ENCODE measurements at regions not wholly inside any gene's neighbourhood (a gene's known extent, or its start where the extent isn't known, plus 50 kb on each side); places are given as distances from the start of the nearest gene placed in this dataset.

DNA sequence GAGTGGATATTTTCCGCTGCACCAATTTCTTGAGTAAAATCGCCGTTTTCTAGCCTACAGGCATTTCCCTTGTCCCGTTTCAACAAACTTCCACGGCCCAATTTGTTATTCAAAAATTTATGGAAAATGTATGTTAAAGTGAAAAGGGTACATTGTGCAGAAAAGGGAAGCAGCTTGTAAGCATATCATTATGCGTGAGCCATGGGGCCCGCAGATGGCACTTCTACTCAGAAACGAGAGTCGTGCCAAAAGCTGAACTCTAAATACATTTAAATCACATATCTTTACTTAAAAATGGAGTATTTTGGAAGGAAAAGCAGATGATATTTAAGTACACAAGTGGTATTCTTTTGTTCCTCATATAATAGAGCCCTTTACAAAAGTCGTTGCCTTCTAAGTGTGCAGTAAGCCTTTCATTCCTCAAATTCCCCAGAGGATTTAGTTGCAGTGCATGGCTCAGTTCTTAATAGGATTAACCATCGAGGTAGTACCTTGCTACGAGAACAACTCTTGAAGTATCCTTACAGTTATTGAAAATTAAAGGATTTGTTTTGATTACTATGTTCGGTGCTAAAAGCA, 1227.2 kb upstream of the WWC1 start:
- H3K9me3 Mint-ChIP-seq (ENCODE audit: insufficient read depth), result no peaks in the 10 kb centered on the region
- 65% methylated on average over 4 of the region's 13 CpGs for WGBS (ENCODE audit: insufficient coverage)
- Histone ChIP-seq H3K4me3 (ENCODE audit: control extremely low read depth in 1 of 5, extremely low read depth in 1 of 5, insufficient read depth in 1 of 5, low read depth in 2 of 5, low read length in 4 of 5) (no peak overlapping the region), H3K27ac (ENCODE audit: low read length in 2 of 2) (no peak overlapping the region), H3K9ac (ENCODE audit: low read length) (no peak overlapping the region), H3K4me1 (ENCODE audit: control insufficient read depth in 2 of 2, insufficient read depth in 2 of 2, low read length in 2 of 2) (no peaks in the 10 kb centered on the region), H3K27me3 (replicated peaks in 1 of 4; ENCODE audit: control extremely low read depth in 1 of 4, control insufficient read depth in 3 of 4, insufficient read depth in 4 of 4, low read length in 3 of 4) (no peaks in the 10 kb centered on the region), H3K79me2 (ENCODE audit: control insufficient read depth, insufficient read depth, low read length) (no peaks in the 10 kb centered on the region), H3K9me3 (ENCODE audit: control extremely low read depth in 1 of 3, control insufficient read depth in 2 of 3, insufficient read depth in 1 of 3, low read length in 2 of 3) (no peaks in the 10 kb centered on the region), H4K20me1 (ENCODE audit: control insufficient read depth, insufficient read depth, low read length, poor library complexity, severe bottlenecking) (no peaks in the 10 kb centered on the region), H3K36me3 (replicated peaks in 1 of 2; ENCODE audit: control extremely low read depth in 1 of 2, control insufficient read depth in 1 of 2, extremely low read depth in 1 of 2, insufficient read depth in 2 of 2, low read length in 1 of 2) (no peaks in the 10 kb centered on the region), H3K4me2 (replicated peaks; ENCODE audit: low read depth, low read length, poor library complexity, severe bottlenecking) (no peak overlapping the region), H2AFZ (ENCODE audit: insufficient read depth, low read depth, low read length, poor library complexity, severe bottlenecking) (no peak overlapping the region)
- no peaks in the 10 kb centered on the region for H3K27me3 Mint-ChIP-seq
- ChIA-PET CTCF (no interaction called here), POLR2A (no interaction called here)
- TF ChIP-seq, protein P1, sequence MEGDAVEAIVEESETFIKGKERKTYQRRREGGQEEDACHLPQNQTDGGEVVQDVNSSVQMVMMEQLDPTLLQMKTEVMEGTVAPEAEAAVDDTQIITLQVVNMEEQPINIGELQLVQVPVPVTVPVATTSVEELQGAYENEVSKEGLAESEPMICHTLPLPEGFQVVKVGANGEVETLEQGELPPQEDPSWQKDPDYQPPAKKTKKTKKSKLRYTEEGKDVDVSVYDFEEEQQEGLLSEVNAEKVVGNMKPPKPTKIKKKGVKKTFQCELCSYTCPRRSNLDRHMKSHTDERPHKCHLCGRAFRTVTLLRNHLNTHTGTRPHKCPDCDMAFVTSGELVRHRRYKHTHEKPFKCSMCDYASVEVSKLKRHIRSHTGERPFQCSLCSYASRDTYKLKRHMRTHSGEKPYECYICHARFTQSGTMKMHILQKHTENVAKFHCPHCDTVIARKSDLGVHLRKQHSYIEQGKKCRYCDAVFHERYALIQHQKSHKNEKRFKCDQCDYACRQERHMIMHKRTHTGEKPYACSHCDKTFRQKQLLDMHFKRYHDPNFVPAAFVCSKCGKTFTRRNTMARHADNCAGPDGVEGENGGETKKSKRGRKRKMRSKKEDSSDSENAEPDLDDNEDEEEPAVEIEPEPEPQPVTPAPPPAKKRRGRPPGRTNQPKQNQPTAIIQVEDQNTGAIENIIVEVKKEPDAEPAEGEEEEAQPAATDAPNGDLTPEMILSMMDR (IDR thresholded peaks at IDR 0.05), result no peak
- no peak for TF ChIP-seq EZH2 (IDR thresholded peaks at IDR 0.05; ENCODE audit: borderline replicate concordance, insufficient read depth, low read depth, low read length, poor library complexity, severe bottlenecking)
- H3K4me1 Mint-ChIP-seq, result no peaks in the 10 kb centered on the region
- H3K27ac Mint-ChIP-seq, result no peak overlapping the region
- intact Hi-C loops (cut with micrococcal nuclease), result no loop called here
- H3K4me3 Mint-ChIP-seq, result no peak overlapping the region
- no peak for ATAC-seq (ENCODE audit: low read depth)
- DNase-seq, result no peak

DNA sequence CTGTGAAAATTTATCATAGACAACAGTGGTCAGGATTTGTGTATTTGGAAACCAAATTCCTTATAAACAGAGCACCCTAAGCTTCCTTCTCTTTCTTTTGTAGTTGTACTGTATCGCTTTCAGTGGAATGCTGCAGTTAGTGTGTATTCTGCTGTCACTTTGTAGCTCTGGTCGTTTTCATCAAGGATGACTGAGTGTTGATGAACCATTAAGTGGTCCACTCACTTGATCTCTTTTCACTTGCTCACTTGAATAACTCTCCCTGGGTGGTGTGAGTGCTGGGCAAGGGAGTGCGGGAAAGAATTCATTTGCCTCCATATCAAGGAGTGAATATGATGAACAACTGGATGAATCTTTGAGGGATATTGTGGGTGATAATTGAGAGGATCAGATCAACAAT, 1225.7 kb upstream of the WWC1 start:
- ChIA-PET CTCF (no interaction called here), POLR2A (no interaction called here)
- ATAC-seq (ENCODE audit: low read depth), result no peak
- Histone ChIP-seq H3K4me1 (ENCODE audit: control insufficient read depth in 2 of 2, insufficient read depth in 2 of 2, low read length in 2 of 2) (no peaks in the 10 kb centered on the region), H3K79me2 (ENCODE audit: control insufficient read depth, insufficient read depth, low read length) (no peaks in the 10 kb centered on the region), H3K27me3 (replicated peaks in 1 of 4; ENCODE audit: control extremely low read depth in 1 of 4, control insufficient read depth in 3 of 4, insufficient read depth in 4 of 4, low read length in 3 of 4) (no peaks in the 10 kb centered on the region), H3K27ac (ENCODE audit: low read length in 2 of 2) (no peak overlapping the region), H3K9me3 (ENCODE audit: control extremely low read depth in 1 of 3, control insufficient read depth in 2 of 3, insufficient read depth in 1 of 3, low read length in 2 of 3) (no peaks in the 10 kb centered on the region), H3K9ac (ENCODE audit: low read length) (no peak overlapping the region), H3K4me2 (replicated peaks; ENCODE audit: low read depth, low read length, poor library complexity, severe bottlenecking) (no peak overlapping the region), H3K4me3 (ENCODE audit: control extremely low read depth in 1 of 5, extremely low read depth in 1 of 5, insufficient read depth in 1 of 5, low read depth in 2 of 5, low read length in 4 of 5) (no peak overlapping the region), H2AFZ (ENCODE audit: insufficient read depth, low read depth, low read length, poor library complexity, severe bottlenecking) (no peak overlapping the region), H4K20me1 (ENCODE audit: control insufficient read depth, insufficient read depth, low read length, poor library complexity, severe bottlenecking) (no peaks in the 10 kb centered on the region), H3K36me3 (replicated peaks in 1 of 2; ENCODE audit: control extremely low read depth in 1 of 2, control insufficient read depth in 1 of 2, extremely low read depth in 1 of 2, insufficient read depth in 2 of 2, low read length in 1 of 2) (no peaks in the 10 kb centered on the region)
- Mint-ChIP-seq H3K9me3 (ENCODE audit: insufficient read depth) (no peaks in the 10 kb centered on the region), H3K27ac (no peak overlapping the region), H3K27me3 (no peaks in the 10 kb centered on the region), H3K4me1 (no peaks in the 10 kb centered on the region), H3K4me3 (no peak overlapping the region)
- no peak for DNase-seq
- TF ChIP-seq, protein P1 (IDR thresholded peaks at IDR 0.05), result no peak
- TF ChIP-seq EZH2 (IDR thresholded peaks at IDR 0.05; ENCODE audit: borderline replicate concordance, insufficient read depth, low read depth, low read length, poor library complexity, severe bottlenecking), result no peak
- no CpG with 5 or more reads among the region's 3 CpGs for WGBS (ENCODE audit: insufficient coverage)
- intact Hi-C loops (cut with micrococcal nuclease), result no loop called here
